H9 (cell line): ENCODE measurements at regions not wholly inside any gene's neighbourhood (a gene's known extent, or its start where the extent isn't known, plus 50 kb on each side); places are given as distances from the start of the nearest gene placed in this dataset.

ENCODE experiments used
- DNase-seq: peaks from one replicate; pipeline ENCODE4 v3.0.0-alpha.2; 2017
- H2AFZ ChIP-seq: one replicate; pipeline ENCODE4 v1.6.1; 2013; ENCODE audit warnings: mild to moderate bottlenecking, low read length, control low read depth, moderate library complexity
- H2AK5ac ChIP-seq: 2 replicates; pipeline ENCODE4 v1.6.1; 2013; ENCODE audit warnings: low read length, control low read depth, mixed read lengths; ENCODE audit not compliant: insufficient read length
- H2BK120ac ChIP-seq: one replicate; pipeline ENCODE4 v1.6.1; 2013; ENCODE audit warnings: low read depth, mild to moderate bottlenecking, low read length, control low read depth, inconsistent platforms; ENCODE audit not compliant: poor library complexity, severe bottlenecking
- H2BK12ac ChIP-seq: 2 replicates; pipeline ENCODE4 v1.6.1; 2013; ENCODE audit warnings: low read length, control low read depth, mixed read lengths, low read depth; ENCODE audit not compliant: insufficient read length
- H2BK15ac ChIP-seq: 2 replicates; pipeline ENCODE4 v1.6.1; 2013; ENCODE audit warnings: low read depth, low read length, control low read depth
- H2BK20ac ChIP-seq: one replicate; pipeline ENCODE4 v1.6.1; 2013; ENCODE audit warnings: low read depth, mild to moderate bottlenecking, low read length, control low read depth, inconsistent platforms; ENCODE audit not compliant: poor library complexity, severe bottlenecking
- H2BK5ac ChIP-seq: 2 replicates; pipeline ENCODE4 v1.6.1; 2013; ENCODE audit warnings: low read length, control low read depth, mixed read lengths; ENCODE audit not compliant: insufficient read length
- H3K14ac ChIP-seq: 2 replicates; pipeline ENCODE4 v1.6.1; 2013; ENCODE audit warnings: low read length, control low read depth; ENCODE audit not compliant: insufficient read depth
- H3K18ac ChIP-seq: 2 replicates; pipeline ENCODE4 v1.6.1; 2013; ENCODE audit warnings: low read depth, mild to moderate bottlenecking, mixed read lengths, low read length, control low read depth; ENCODE audit not compliant: insufficient read length
- H3K23ac ChIP-seq: 2 replicates; pipeline ENCODE4 v1.6.1; 2013; ENCODE audit warnings: low read length, control low read depth, mixed read lengths, low read depth; ENCODE audit not compliant: insufficient read length
- H3K23me2 ChIP-seq: 2 replicates; pipeline ENCODE4 v1.6.1; 2013; ENCODE audit warnings: low read depth, mild to moderate bottlenecking, mixed read lengths, low read length, control low read depth; ENCODE audit not compliant: insufficient read length, poor library complexity, severe bottlenecking
- H3K27ac ChIP-seq: 2 replicates; pipeline ENCODE4 v1.5.1; 2013; ENCODE audit warnings: low read length, control low read depth, mixed read lengths, low read depth; ENCODE audit not compliant: insufficient read length
- H3K27me3 ChIP-seq: 2 replicates; pipeline ENCODE4 v1.6.1; 2013; ENCODE audit warnings: low read length, control low read depth, inconsistent platforms; ENCODE audit not compliant: insufficient read depth
- H3K4ac ChIP-seq: 2 replicates; pipeline ENCODE4 v1.6.1; 2013; ENCODE audit warnings: low read depth, mild to moderate bottlenecking, control low read depth, inconsistent platforms, low read length, moderate library complexity
- H3K4me1 ChIP-seq: 2 replicates; pipeline ENCODE4 v1.6.1; 2013; ENCODE audit warnings: low read length, control low read depth, inconsistent platforms; ENCODE audit not compliant: insufficient read depth
- H3K4me2 ChIP-seq: 2 replicates; pipeline ENCODE4 v1.6.1; 2013; ENCODE audit warnings: low read length, control low read depth, mixed read lengths; ENCODE audit not compliant: insufficient read length, insufficient read depth
- H3K56ac ChIP-seq: 2 replicates; pipeline ENCODE4 v1.6.1; 2013; ENCODE audit warnings: low read depth, mild to moderate bottlenecking, mixed read lengths, low read length, control low read depth; ENCODE audit not compliant: insufficient read length
- H3K79me1 ChIP-seq: 2 replicates; pipeline ENCODE4 v1.6.1; 2013; ENCODE audit warnings: low read depth, mild to moderate bottlenecking, moderate library complexity, low read length, control low read depth, inconsistent platforms; ENCODE audit not compliant: insufficient read depth, poor library complexity, severe bottlenecking
- H3K79me2 ChIP-seq: 2 replicates; pipeline ENCODE4 v1.6.1; 2013; ENCODE audit warnings: low read length, control low read depth, inconsistent platforms; ENCODE audit not compliant: insufficient read depth
- H3K9ac ChIP-seq: 2 replicates; pipeline ENCODE4 v1.6.1; 2013; ENCODE audit warnings: low read length, control low read depth, mixed read lengths; ENCODE audit not compliant: insufficient read length; ENCODE audit errors: extremely low read depth
- H3K9me3 ChIP-seq: one replicate; pipeline ENCODE4 v1.6.1; 2013; ENCODE audit warnings: low read depth, low read length, inconsistent platforms; ENCODE audit not compliant: control insufficient read depth
- H3T11ph ChIP-seq: one replicate; pipeline ENCODE4 v1.6.1; 2013; ENCODE audit warnings: mild to moderate bottlenecking, low read length, control low read depth, inconsistent platforms
- H4K20me1 ChIP-seq: one replicate; pipeline ENCODE4 v1.6.1; 2013; ENCODE audit not compliant: control insufficient read depth, insufficient read length, insufficient read depth
- H4K5ac ChIP-seq: 2 replicates; pipeline ENCODE4 v1.6.1; 2013; ENCODE audit warnings: low read depth, mild to moderate bottlenecking, mixed read lengths, low read length, control low read depth; ENCODE audit not compliant: insufficient read length
- H4K8ac ChIP-seq: replicated peaks from 2 replicates; pipeline ENCODE4 v1.6.1; 2013; ENCODE audit warnings: low read length, control low read depth, mixed read lengths, low read depth; ENCODE audit not compliant: insufficient read length
- H4K91ac ChIP-seq: 2 replicates; pipeline ENCODE4 v1.6.1; 2013; ENCODE audit warnings: low read depth, mild to moderate bottlenecking, moderate library complexity, mixed read lengths, low read length, control low read depth; ENCODE audit not compliant: insufficient read length
- H3K27ac Mint-ChIP-seq, 3 experiments: 2 replicates in 2 of 3; 3 replicates in 1 of 3; pipeline ENCODE4 v1.8.0; 2020 to 2021; ENCODE audit warnings: mixed read lengths in 3 of 3, mild to moderate bottlenecking in 1 of 3, moderate library complexity in 1 of 3
- H3K27me3 Mint-ChIP-seq: 2 replicates; pipeline ENCODE4 v1.8.0; 2021; ENCODE audit warnings: low read depth, mild to moderate bottlenecking, moderate library complexity, mixed read lengths
- H3K36me3 Mint-ChIP-seq, 3 experiments: 2 replicates in 2 of 3; 3 replicates in 1 of 3; pipeline ENCODE4 v1.8.0; 2020 to 2021; ENCODE audit warnings: low read depth in 3 of 3, mixed read lengths in 3 of 3; ENCODE audit not compliant: insufficient read depth in 1 of 3
- H3K4me1 Mint-ChIP-seq, 2 experiments: 2 replicates each; pipeline ENCODE4 v1.8.0; 2020; ENCODE audit warnings: mixed read lengths in 2 of 2
- H3K4me3 Mint-ChIP-seq, 2 experiments: 2 replicates in 1 of 2; 3 replicates in 1 of 2; pipeline ENCODE4 v1.8.0; 2020 to 2021; ENCODE audit warnings: mild to moderate bottlenecking in 2 of 2, mixed read lengths in 2 of 2, moderate library complexity in 1 of 2
- H3K9me3 Mint-ChIP-seq, 2 experiments: 2 replicates in 1 of 2; 3 replicates in 1 of 2; pipeline ENCODE4 v1.8.0; 2020; ENCODE audit warnings: mild to moderate bottlenecking in 2 of 2, mixed read lengths in 2 of 2, moderate library complexity in 1 of 2
- CTCF ChIP-seq: fragments of 200-600 bp; sonication (generic); conservative IDR thresholded peaks from 3 replicates; pipeline ENCODE4 v1.8.0; 2021; ENCODE audit warnings: antibody characterized with exemption, mild to moderate bottlenecking
- WGBS: extraction: QIAGEN DNeasy Blood & Tissue Kit; methylation state at CpG from one replicate; pipeline ENCODE4 v1.1.7; 2013; ENCODE audit warnings: missing lambda C conversion rate, low lambda C conversion rate, mixed read lengths; ENCODE audit not compliant: insufficient read length; ENCODE audit errors: extremely low coverage; 5-methylcytosine and 5-hydroxymethylcytosine counted together

- H2BK20ac ChIP-seq = no peak overlapping the region
- no peaks in the 10 kb centered on the region for H3K79me2 ChIP-seq
- Mint-ChIP-seq H3K9me3 (peaks cover 0 to 4% of the 10 kb centered on the region in 2 experiments; a peak in 2 of 5 replicates), H3K27me3 (no peaks in the 10 kb centered on the region; the same call in 1 of the 2 replicates), H3K36me3 (no peaks in the 10 kb centered on the region), H3K27ac (no peak overlapping the region), H3K4me3 (no peak overlapping the region), H3K4me1 (no peaks in the 10 kb centered on the region; a peak in 1 of 4 replicates)
- no peak for TF ChIP-seq CTCF
- no peaks in the 10 kb centered on the region for H3K23me2 ChIP-seq
- no peak overlapping the region for H4K91ac ChIP-seq
- no peak overlapping the region for H4K5ac ChIP-seq
- no peak overlapping the region for H3T11ph ChIP-seq
- no peak overlapping the region for H3K18ac ChIP-seq
- H2BK15ac ChIP-seq = no peak overlapping the region
- H2BK12ac ChIP-seq = no peak overlapping the region
- H3K9me3 ChIP-seq = no peaks in the 10 kb centered on the region
- H3K4me1 ChIP-seq = no peaks in the 10 kb centered on the region
- DNase-seq = no peak
- H4K8ac ChIP-seq = no peak overlapping the region
- H2AFZ ChIP-seq = no peak overlapping the region
- H3K14ac ChIP-seq = no peak overlapping the region
- H3K4ac ChIP-seq = no peak overlapping the region
- no peak overlapping the region for H2AK5ac ChIP-seq
- H3K27ac ChIP-seq = no peak overlapping the region
- H3K4me2 ChIP-seq = no peak overlapping the region
- no peaks in the 10 kb centered on the region for H4K20me1 ChIP-seq
- no CpG with 5 or more reads among the region's 19 CpGs for WGBS
- no peaks in the 10 kb centered on the region for H3K27me3 ChIP-seq
- no peak overlapping the region for H3K56ac ChIP-seq
- H3K9ac ChIP-seq = no peak overlapping the region
- no peak overlapping the region for H2BK5ac ChIP-seq
- no peak overlapping the region for H2BK120ac ChIP-seq
- H3K79me1 ChIP-seq = no peaks in the 10 kb centered on the region
- no peak overlapping the region for H3K23ac ChIP-seq
Measured at GRCh38 chr20:51331481-51331880, 211.0 kb downstream of the NFATC2 start.
